HUES6 (cell line): ENCODE measurements at regions not wholly inside any gene's neighbourhood (a gene's known extent, or its start where the extent isn't known, plus 50 kb on each side); places are given as distances from the start of the nearest gene placed in this dataset.
"Not testable (repeated sequence)": the region's sequence is repeated elsewhere in the genome, so short reads cannot be mapped to it uniquely, and the experiment has no call there.

Source experiments
- H3K27ac ChIP-seq: 2 replicates; pipeline ENCODE4 v1.7.0; 2013; ENCODE audit warnings: low read depth, mild to moderate bottlenecking, low read length, inconsistent platforms
- H3K27me3 ChIP-seq: 2 replicates; pipeline ENCODE4 v1.6.1; 2013; ENCODE audit warnings: low read length; ENCODE audit not compliant: control insufficient read depth, insufficient read depth
- H3K36me3 ChIP-seq: 2 replicates; pipeline ENCODE4 v1.6.1; 2013; ENCODE audit warnings: low read length; ENCODE audit not compliant: control insufficient read depth, insufficient read depth
- H3K4me1 ChIP-seq: 2 replicates; pipeline ENCODE4 v1.6.1; 2013; ENCODE audit warnings: low read length; ENCODE audit not compliant: control insufficient read depth, insufficient read depth
- H3K4me3 ChIP-seq: 2 replicates; pipeline ENCODE4 v1.5.1; 2013; ENCODE audit warnings: low read depth, low read length
- H3K9ac ChIP-seq: one replicate; pipeline ENCODE4 v1.6.1; 2013; ENCODE audit warnings: mild to moderate bottlenecking, low read length
- H3K9me3 ChIP-seq: 2 replicates; pipeline ENCODE4 v1.6.1; 2013; ENCODE audit warnings: low read depth, low read length; ENCODE audit not compliant: control insufficient read depth, insufficient read depth

- Histone ChIP-seq H3K4me1 (no peaks in the 10 kb centered on the region), H3K27ac (no peak overlapping the region), H3K9me3 (peaks cover 17% of the 10 kb centered on the region; the same call in 1 of the 2 replicates), H3K4me3 (no peak overlapping the region), H3K9ac (no peak overlapping the region), H3K27me3 (no peaks in the 10 kb centered on the region), H3K36me3 (no peaks in the 10 kb centered on the region)
Measured at GRCh38 chr10:3919709-3920308, 134.8 kb upstream of the KLF6 start.

- not testable (repeated sequence) for H3K36me3 ChIP-seq, H3K9ac ChIP-seq, H3K4me1 ChIP-seq, H3K27ac ChIP-seq, H3K27me3 ChIP-seq, H3K4me3 ChIP-seq
- peaks cover 17% of the 10 kb centered on the region; the same call in 1 of the 2 replicates for H3K9me3 ChIP-seq
Measured at GRCh38 chr10:3917392-3917791, 132.4 kb upstream of the KLF6 start.

- H3K4me1 ChIP-seq = peaks cover 3% of the 10 kb centered on the region; the same call in 1 of the 2 replicates
Measured at GRCh38 chr10:3914733-3915132, 129.7 kb upstream of the KLF6 start.

DNA sequence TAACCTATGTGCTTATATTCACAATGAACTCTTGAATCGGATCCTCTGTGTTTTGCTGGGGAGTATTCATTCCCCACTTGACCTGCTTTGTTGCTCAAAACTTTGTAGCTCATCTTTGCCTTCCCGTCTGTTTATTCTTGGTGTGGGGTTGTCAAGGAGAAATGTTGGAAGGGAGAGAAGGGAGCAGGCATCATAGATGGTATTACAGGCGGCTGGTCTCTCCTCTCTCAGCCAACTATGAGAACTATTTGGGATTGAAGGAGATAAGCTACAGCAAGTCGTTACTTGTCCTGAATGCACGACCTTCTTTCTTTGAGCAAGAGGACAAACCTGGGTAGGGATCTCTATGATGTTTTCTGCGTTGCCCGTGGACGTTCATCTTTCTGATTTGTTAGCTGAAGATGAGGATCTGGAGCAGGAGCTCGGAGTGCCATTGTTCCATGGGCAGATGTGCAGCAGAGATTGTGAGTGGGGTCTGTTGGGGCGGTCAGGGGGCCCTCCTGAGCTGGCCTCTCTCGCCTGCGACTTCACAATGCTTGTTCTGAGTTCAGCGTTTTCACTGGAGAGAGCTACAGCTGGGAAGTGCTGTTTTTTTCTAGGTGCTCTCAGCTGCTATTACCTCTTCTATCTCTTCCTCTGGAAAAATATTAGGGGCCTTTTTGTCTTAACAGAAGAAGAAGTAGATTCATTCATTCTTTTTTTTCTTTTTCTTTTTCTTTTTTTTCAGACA lies 126.9 kb upstream of the KLF6 start:
- Histone ChIP-seq H3K4me3 (no peak overlapping the region), H3K27ac (no peak overlapping the region), H3K9ac (no peak overlapping the region), H3K36me3 (no peaks in the 10 kb centered on the region), H3K4me1 (peaks cover 3% of the 10 kb centered on the region; the same call in 1 of the 2 replicates), H3K27me3 (no peaks in the 10 kb centered on the region), H3K9me3 (no peaks in the 10 kb centered on the region)

More at GRCh38 chr10:3914733-3915132, 129.7 kb upstream of the KLF6 start:
- Histone ChIP-seq H3K36me3 (no peaks in the 10 kb centered on the region), H3K4me3 (no peak overlapping the region), H3K27ac (no peak overlapping the region), H3K9ac (no peak overlapping the region), H3K27me3 (no peaks in the 10 kb centered on the region), H3K9me3 (peaks cover 17% of the 10 kb centered on the region; the same call in 1 of the 2 replicates)

GRCh38 chr10:3911241-3911640 lies 126.2 kb upstream of the KLF6 start:
- Histone ChIP-seq H3K4me3 (no peak overlapping the region), H3K9me3 (no peaks in the 10 kb centered on the region), H3K27ac (no peak overlapping the region), H3K27me3 (no peaks in the 10 kb centered on the region), H3K36me3 (no peaks in the 10 kb centered on the region), H3K9ac (no peak overlapping the region), H3K4me1 (peaks cover 3% of the 10 kb centered on the region; the same call in 1 of the 2 replicates)

GRCh38 chr10:3909339-3909738 lies 124.3 kb upstream of the KLF6 start:
- H3K27me3 ChIP-seq = no peaks in the 10 kb centered on the region
- no peak overlapping the region for H3K27ac ChIP-seq
- H3K9me3 ChIP-seq = no peaks in the 10 kb centered on the region
- H3K4me1 ChIP-seq = peaks cover 3% of the 10 kb centered on the region; the same call in 1 of the 2 replicates
- no peak overlapping the region for H3K9ac ChIP-seq
- no peak overlapping the region for H3K4me3 ChIP-seq
- no peaks in the 10 kb centered on the region for H3K36me3 ChIP-seq

DNA sequence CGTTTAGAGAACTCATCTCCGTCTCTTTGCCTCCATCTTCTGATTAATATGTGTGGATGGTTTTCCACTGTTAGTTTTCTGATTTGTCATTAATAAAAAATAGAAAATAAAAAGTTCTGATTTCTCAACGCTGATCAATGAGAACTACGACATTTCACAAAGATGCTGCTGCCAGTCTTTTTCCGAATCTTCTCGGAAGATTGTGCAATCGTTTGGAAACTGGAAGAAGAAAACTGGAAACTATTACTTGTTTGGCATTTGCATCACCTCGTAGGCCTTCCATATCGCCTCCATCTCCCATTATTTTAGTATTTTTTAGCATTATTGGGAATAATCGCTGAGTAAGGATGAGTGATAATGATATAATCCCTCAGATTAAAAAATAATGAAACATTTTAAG lies 123.2 kb upstream of the KLF6 start:
- H3K4me1 ChIP-seq = peaks cover 3% of the 10 kb centered on the region; the same call in 1 of the 2 replicates
- H3K27ac ChIP-seq = no peak overlapping the region
- H3K27me3 ChIP-seq = no peaks in the 10 kb centered on the region
- no peaks in the 10 kb centered on the region for H3K9me3 ChIP-seq
- H3K9ac ChIP-seq = no peak overlapping the region
- no peak overlapping the region for H3K4me3 ChIP-seq
- H3K36me3 ChIP-seq = no peaks in the 10 kb centered on the region

GRCh38 chr10:3907514-3907913 lies 122.5 kb upstream of the KLF6 start:
- Histone ChIP-seq H3K4me3 (no peak overlapping the region), H3K9ac (no peak overlapping the region), H3K4me1 (peaks cover 3% of the 10 kb centered on the region; the same call in 1 of the 2 replicates), H3K36me3 (no peaks in the 10 kb centered on the region), H3K9me3 (no peaks in the 10 kb centered on the region), H3K27ac (no peak overlapping the region), H3K27me3 (no peaks in the 10 kb centered on the region)

- Histone ChIP-seq H3K36me3 (no peaks in the 10 kb centered on the region), H3K4me3 (no peak overlapping the region), H3K27me3 (no peaks in the 10 kb centered on the region), H3K4me1 (no peaks in the 10 kb centered on the region), H3K27ac (no peak overlapping the region), H3K9ac (no peak overlapping the region), H3K9me3 (no peaks in the 10 kb centered on the region)
Measured at GRCh38 chr10:3906511-3907111, 121.6 kb upstream of the KLF6 start.

GRCh38 chr10:3904419-3904960 lies 119.5 kb upstream of the KLF6 start:
- Histone ChIP-seq H3K27ac (no peak overlapping the region), H3K9ac (no peak overlapping the region)

More at GRCh38 chr10:3904419-3904960, 119.5 kb upstream of the KLF6 start:
- no peaks in the 10 kb centered on the region for H3K4me1 ChIP-seq
- no peak overlapping the region for H3K4me3 ChIP-seq
- no peaks in the 10 kb centered on the region for H3K9me3 ChIP-seq
- no peaks in the 10 kb centered on the region for H3K36me3 ChIP-seq
- no peaks in the 10 kb centered on the region for H3K27me3 ChIP-seq
